ENCODE measurements at regions not wholly inside any gene's neighbourhood (a gene's known extent, or its start where the extent isn't known, plus 50 kb on each side); places are given as distances from the start of the nearest gene placed in this dataset.

DNA sequence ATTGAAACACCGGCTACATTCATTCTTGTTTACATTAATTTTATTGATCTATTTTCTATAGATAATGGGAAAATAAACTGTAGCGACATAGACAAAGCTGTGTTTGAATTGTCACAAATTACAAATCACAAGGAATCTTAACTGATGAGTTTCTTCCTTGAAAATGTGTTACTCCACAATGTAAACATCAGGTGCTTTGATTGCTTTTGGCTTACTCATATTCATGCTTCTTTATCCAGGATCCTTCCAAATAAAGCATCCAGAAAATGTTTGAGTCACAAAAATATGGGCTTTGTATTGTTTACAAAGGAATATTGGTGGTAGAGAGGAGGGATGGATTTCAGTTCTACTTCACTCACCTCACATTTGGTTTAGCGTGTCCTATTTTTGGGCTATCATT, 64.0 kb downstream of the BMP2 start:
- DNase-seq (ENCODE audit: extremely low read depth, low read depth, low spot score): no peak

DNA sequence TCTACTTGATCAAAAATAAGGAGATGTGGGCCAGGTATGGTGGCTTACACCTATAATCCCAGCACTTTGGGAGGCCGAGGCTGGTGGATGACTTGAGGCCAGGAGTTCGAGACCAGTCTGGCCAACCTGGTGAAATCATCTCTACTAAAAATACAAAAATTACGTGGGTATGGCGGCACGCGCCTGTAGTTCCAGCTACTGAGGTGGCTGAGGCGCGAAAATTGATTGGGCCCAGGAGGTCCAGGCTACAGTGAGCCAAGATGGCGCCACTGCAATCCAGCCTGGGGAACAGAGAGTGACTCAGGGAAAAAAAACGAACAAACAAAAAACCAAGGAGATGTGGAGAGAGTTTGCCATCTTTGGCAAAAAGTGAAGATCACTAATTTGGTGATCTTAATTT, 65.3 kb downstream of the BMP2 start:
- no peak for DNase-seq (ENCODE audit: extremely low read depth, low read depth, low spot score)

DNA sequence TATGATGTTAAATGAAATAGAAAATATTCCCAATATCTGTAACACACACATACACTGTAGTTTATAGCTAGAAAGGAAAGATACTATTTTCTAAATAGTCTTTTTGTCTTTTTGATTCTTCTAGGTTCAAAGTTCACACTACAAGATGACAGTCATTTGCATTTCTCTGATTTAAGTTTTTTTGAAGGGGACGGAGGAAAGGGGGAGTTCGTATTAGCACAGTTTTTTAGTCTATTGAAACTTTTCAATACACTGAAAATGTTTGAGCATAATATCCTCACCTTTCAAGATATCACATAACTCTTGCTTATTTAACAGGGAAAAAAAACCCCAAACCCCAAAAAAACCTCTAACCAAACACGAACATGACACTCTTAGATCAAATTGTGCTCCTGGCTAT, 68.1 kb downstream of the BMP2 start:
- no peak for DNase-seq (ENCODE audit: extremely low read depth, low read depth, low spot score)

- no peak for DNase-seq (ENCODE audit: extremely low read depth, low read depth, low spot score)
These were observed 69.4 kb downstream of the BMP2 start for GRCh38 chr20:6836821-6837374.

GRCh38 chr20:6837730-6838129, 70.2 kb downstream of the BMP2 start:
- no peak for DNase-seq (ENCODE audit: extremely low read depth, low read depth, low spot score)

- DNase-seq (ENCODE audit: extremely low read depth, low read depth, low spot score): no peak
These were observed 70.8 kb downstream of the BMP2 start for GRCh38 chr20:6838181-6838826.

GRCh38 chr20:6841128-6841527, 73.6 kb downstream of the BMP2 start:
- no peak for DNase-seq (ENCODE audit: extremely low read depth, low read depth, low spot score)

DNA sequence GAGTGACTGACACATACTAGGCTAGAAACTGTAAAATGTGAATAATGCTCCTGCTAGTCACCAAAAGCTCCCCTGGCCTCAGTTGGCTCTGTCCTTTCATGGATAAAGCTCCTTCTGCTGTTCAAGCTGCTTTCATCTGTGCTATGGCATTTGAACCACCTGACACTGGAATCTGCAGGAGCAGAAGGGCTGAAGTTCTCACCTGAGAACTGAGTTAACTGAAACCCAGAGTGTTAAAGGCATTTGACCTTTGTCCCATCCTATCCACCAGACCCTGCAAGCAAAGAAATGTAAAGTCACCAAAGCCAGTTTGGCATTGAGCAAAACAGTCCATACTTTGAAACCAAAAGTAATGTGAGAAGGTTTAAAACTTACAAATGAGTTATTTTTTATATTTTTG, 77.7 kb downstream of the BMP2 start:
- no peak for DNase-seq (ENCODE audit: extremely low read depth, low read depth, low spot score)

- no peak for DNase-seq (ENCODE audit: extremely low read depth, low read depth, low spot score)
These were observed 80.6 kb downstream of the BMP2 start for GRCh38 chr20:6848041-6848440.

GRCh38 chr20:6848992-6849391, 81.5 kb downstream of the BMP2 start:
- DNase-seq (ENCODE audit: extremely low read depth, low read depth, low spot score): no peak

GRCh38 chr20:6851136-6851535, 83.7 kb downstream of the BMP2 start:
- no peak for DNase-seq (ENCODE audit: extremely low read depth, low read depth, low spot score)

DNA sequence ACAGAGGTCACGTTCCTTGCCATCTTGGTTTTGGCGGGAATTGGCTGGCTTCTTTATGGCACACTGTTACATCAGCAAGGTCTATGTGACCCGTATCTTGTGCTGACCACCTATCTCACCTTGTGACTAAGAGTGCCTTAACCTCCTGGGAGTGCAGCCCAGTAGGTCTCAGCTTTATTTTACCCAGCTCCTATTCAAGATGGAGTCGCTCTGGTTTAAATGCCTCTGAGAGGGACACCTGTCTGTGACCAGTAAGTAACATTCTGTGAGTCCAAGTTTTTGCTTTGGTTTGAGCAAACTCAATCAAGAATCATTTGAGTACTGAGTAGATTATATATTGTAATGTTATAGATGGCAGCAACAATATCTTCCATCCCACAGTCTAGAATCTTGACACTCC, 85.0 kb downstream of the BMP2 start:
- no peak for DNase-seq (ENCODE audit: extremely low read depth, low read depth, low spot score)

DNA sequence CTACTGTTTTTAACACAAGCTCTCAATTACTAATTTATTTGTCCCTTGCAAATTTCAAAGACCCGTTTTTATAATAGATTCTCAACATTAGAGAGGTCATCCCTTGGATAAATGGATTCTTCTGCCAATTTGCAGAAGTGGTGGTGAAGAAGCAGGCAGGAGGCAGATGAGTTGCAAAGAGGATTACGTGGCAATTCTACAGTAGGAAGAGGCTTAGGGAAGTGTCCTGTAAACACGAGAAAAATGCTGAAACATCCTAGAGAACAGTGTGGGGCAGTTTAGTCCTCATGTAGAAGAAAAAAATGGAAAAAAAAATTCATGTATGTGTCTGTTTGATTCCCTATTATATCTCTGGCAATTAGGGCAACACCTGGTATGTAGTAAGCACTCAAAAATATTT, 87.6 kb downstream of the BMP2 start:
- no peak for DNase-seq (ENCODE audit: extremely low read depth, low read depth, low spot score)

DNA sequence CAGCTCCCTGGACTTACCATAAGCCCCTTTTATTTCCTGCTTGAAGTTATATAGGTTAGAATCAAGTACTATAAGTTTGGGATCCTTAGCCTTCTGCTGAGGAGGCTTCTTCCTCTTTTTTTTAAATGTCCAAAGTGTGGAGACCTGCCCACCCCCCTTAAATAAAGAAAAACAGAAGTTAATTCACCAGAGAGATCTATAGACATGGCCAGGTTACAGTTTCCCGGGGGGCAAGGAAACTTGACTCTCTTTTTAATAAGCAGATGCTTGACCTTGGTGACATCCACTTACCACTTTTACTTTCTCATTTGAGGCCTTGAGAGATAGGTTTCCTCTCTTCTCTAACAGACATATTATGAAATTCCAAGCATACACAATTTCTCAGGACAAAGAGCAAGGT, 88.3 kb downstream of the BMP2 start:
- DNase-seq (ENCODE audit: extremely low read depth, low read depth, low spot score): no peak

DNA sequence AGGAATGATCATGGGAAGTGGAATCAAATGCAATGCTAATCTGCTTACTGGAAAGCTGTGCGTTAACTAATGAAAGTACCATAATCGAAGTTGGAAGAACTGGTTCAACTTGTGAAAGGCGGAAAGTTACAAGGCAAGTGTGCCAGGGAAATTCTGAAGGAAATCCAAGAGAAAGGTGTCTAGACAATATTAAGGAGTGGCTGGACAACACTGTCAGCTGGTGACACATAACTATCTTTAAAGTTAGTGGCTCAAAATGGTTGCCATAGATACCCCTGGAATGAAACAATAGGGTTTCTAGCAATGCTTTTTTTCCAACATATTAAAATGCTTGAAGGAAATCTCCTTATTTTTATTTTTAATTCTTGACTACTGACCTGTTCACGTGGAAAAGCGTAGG, 90.4 kb downstream of the BMP2 start:
- DNase-seq (ENCODE audit: extremely low read depth, low read depth, low spot score): no peak

DNA sequence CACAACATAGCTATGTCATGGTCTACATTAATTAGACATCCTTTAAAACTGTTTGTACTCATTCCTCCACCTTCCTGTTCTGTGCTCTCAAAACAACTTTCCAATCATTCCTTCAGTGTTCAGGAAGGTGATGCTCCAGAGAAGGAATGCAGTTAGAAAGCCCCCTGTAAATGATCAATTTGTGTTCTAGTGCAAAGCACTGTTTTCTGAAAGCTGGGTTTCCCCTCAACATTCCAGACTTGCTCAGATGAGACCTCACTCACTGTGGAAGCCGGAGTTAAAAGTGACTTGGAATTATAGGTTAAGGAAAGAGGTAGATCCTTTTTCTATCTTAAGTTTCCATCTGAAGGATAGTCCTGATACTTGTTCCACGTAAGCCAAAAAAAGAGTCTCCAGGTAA, 95.9 kb downstream of the BMP2 start:
- DNase-seq (ENCODE audit: extremely low read depth, low read depth, low spot score): no peak

DNA sequence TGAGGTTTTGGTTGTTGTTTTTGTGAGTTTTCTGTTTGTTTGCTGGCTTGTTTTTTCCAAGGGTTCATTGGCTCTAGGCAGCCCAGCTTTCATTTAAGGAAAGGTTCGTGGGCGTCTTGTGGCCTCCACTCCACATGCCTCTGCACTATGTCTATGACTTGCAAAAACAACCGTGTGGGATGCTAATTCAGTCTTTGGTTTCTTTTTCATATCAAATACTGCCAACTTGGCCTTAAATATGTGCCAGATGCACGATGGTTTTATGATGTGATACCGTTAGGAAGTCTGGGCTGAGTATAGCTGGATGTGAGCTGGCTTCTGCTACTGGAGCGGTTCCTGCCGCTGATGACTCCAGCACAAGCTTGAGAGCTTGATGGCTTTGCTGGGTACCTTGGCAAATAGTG, 96.3 kb downstream of the BMP2 start:
- no peak for DNase-seq (ENCODE audit: extremely low read depth, low read depth, low spot score)

GRCh38 chr20:6864740-6865139, 97.3 kb downstream of the BMP2 start:
- DNase-seq (ENCODE audit: extremely low read depth, low read depth, low spot score): no peak

DNA sequence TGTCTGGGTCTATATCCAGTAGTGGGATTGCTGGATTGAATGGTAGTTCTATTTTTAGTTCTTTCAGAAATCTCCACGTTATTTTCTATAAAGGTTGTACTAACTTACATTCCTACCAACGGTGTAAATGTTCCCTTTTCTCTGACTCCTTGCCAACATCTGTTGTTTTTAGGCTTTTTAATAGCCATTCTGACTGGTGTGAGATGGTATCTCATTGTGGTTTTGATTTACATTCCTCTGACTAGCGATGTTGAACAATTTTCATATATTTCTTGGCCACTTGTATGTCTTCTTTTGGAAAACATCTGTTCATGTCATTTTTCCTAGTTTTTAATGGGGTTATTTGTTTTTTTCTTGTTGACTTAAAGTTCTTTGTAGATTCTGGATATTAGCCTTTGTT, 99.3 kb downstream of the BMP2 start:
- DNase-seq (ENCODE audit: extremely low read depth, low read depth, low spot score): no peak

DNA sequence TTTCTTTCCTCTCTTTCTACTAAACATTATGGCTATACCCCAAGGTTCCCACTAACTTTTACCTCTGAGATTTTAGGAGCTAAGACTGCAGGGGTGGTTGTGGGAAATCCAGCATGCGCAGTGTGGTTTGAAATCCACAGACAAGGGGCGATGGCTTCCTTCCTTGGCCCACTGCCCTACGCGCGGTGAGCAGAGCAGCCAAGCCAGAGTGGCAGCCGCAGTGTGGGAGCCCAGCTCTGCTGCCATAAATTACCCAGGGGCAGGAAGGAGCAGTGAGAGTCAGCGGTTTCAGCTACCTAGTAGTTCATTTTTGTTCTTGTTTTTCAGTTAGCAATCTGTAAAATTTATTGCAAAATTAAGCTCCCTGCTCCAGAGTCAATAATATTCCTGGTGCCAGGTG, 101.4 kb downstream of the BMP2 start:
- DNase-seq (ENCODE audit: extremely low read depth, low read depth, low spot score): no peak

DNA sequence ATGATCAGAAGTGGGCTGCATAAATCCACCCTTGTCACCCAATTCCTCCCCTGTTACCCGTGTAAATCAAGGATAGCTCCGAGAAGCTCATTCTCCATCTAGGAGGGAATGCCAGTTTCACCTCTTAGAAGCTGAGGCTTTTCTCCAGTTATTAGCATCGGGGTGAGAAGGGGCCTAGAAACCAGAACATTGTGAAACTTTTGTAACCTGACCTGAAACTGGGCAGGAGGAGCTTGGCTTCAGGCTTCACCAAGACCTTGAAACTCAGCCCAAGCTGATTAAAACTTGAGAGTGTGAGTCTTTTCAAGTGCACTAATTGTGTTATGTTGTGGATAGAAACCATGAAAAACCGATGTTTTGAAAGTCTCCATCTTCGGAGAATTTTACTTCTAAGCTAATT, 103.1 kb downstream of the BMP2 start:
- DNase-seq (ENCODE audit: extremely low read depth, low read depth, low spot score): no peak

DNA sequence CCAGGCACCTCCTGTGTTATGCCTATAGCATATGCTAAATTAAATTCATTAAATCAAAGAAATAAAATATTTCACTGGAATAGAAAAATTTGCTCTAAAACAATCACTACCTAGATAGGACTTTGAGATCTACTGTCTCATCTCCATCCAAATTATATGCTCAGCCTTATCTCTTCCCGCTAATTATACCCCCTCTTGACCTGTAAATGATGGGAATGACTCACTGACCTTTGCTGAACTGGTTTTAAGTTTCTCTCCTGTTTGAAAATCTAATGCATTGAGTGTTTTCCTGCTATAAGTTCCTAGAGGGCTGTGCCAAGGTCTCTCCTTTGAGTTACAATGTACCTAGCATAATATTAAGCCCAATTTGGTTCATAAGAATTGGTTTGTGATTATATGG, 110.1 kb downstream of the BMP2 start:
- DNase-seq (ENCODE audit: extremely low read depth, low read depth, low spot score): no peak

All from glomerular endothelial cell (primary cell).